Spleen (tissue), 11 donors: ENCODE measurements at regions not wholly inside any gene's neighbourhood (a gene's known extent, or its start where the extent isn't known, plus 50 kb on each side); places are given as distances from the start of the nearest gene placed in this dataset.

Source experiments
- DNase-seq: peaks from one replicate; pipeline ENCODE4 v3.0.0-alpha.2; 2020
- H3K27ac ChIP-seq, 8 donors: fragments of 200-600 bp; sonication (generic) in 7 of 8; 1 replicate in 4 of 8; 2 replicates in 4 of 8; pipeline versions ENCODE4 v1.5.0 to v1.8.0; 2016 to 2021; ENCODE audit warnings: inconsistent platforms in 4 of 8, mild to moderate bottlenecking in 4 of 8, moderate library complexity in 1 of 8
- H3K27me3 ChIP-seq, 7 donors: fragments of 200-600 bp; sonication (generic) in 6 of 7; replicated peaks in 1 of 7; 1 replicate in 4 of 7; 2 replicates in 3 of 7; pipeline versions ENCODE4 v1.5.0 to v1.8.0; 2016 to 2021; ENCODE audit warnings: inconsistent platforms in 3 of 7, mild to moderate bottlenecking in 1 of 7
- H3K36me3 ChIP-seq, 6 donors: fragments of 200-600 bp; sonication (generic) in 5 of 6; 1 replicate in 4 of 6; 2 replicates in 2 of 6; pipeline versions ENCODE4 v1.5.0 to v1.8.0; 2016 to 2021; ENCODE audit warnings: inconsistent platforms in 2 of 6
- H3K4me1 ChIP-seq, 6 donors: fragments of 200-600 bp; sonication (generic) in 5 of 6; 1 replicate in 3 of 6; 2 replicates in 3 of 6; pipeline versions ENCODE4 v1.5.0 to v1.8.0; 2016 to 2021; ENCODE audit warnings: inconsistent platforms in 3 of 6
- H3K4me3 ChIP-seq, 8 donors: fragments of 200-600 bp; sonication (generic) in 7 of 8; 1 replicate in 4 of 8; 2 replicates in 4 of 8; pipeline versions ENCODE4 v1.5.0 to v1.8.0; 2016 to 2021; ENCODE audit warnings: inconsistent platforms in 4 of 8, mild to moderate bottlenecking in 4 of 8, moderate library complexity in 2 of 8
- H3K9me3 ChIP-seq, 8 donors: fragments of 200-600 bp; sonication (generic) in 7 of 8; 1 replicate in 4 of 8; 2 replicates in 4 of 8; pipeline versions ENCODE4 v1.5.0 to v1.8.0; 2016 to 2021; ENCODE audit warnings: inconsistent platforms in 4 of 8
- CTCF ChIP-seq, 11 experiments: fragments of 200-600 bp in 7 of 11; fragments of 450-650 bp in 4 of 11; sonication (generic) in 4 of 11; IDR thresholded peaks in 8 of 11; conservative IDR thresholded peaks in 3 of 11; 1 replicate in 7 of 11; 2 replicates in 4 of 11; pipeline versions ENCODE4 v1.4.0 to v1.8.0; 2016 to 2021; ENCODE audit warnings: antibody characterized with exemption in 11 of 11, inconsistent platforms in 4 of 11, mild to moderate bottlenecking in 1 of 11
- POLR2A ChIP-seq, 3 donors: fragments of 450-650 bp; IDR thresholded peaks; one replicate each; pipeline ENCODE4 v1.5.1; 2017; ENCODE audit warnings: antibody characterized with exemption in 3 of 3, mild to moderate bottlenecking in 1 of 3
- WGBS, 5 donors: extraction: QIAGEN DNeasy Blood & Tissue Kit in 3 of 5; methylation state at CpG; one replicate each; pipeline versions ENCODE4 v1.1.5 to v1.1.7; 2013 to 2018; 5-methylcytosine and 5-hydroxymethylcytosine counted together
- intact Hi-C: fragments of 100-400 bp; cut with DNase I; formaldehyde crosslinking; loops from one replicate; pipeline ENCODE4 v1.15.0; 2023; ENCODE audit warnings: low total_unique reads
- donor health status: healthy with polysubstance abuse.
- donor health status: DM: no; HTN: no; CAD: no; lungs with moderate emphysema.
- donor health status: DM: no; HTN: no; CAD: no.
- donor health status: Bipolar disorder and iron deficiency.
- donor health status: healthy.
- donor health status: DM: no; HTN: no; CAD: no.
- donor health status: DM: yes; HTN: yes; CAD: no.

- H3K4me3 ChIP-seq = no peak overlapping the region
- intact Hi-C loops = no loop called here
- no peak overlapping the region for H3K27ac ChIP-seq
- WGBS, 5 donors = 42 to 100% (median 83%) methylated on average over 1 to 4 of the region's 4 CpGs
- H3K9me3 ChIP-seq = peaks cover 0 to 17% (median 0%) of the 10 kb centered on the region in 8 donors
- TF ChIP-seq POLR2A (IDR thresholded peaks at IDR 0.05) (no peak), CTCF (IDR thresholded peaks at IDR 0.05 in 8 of 11, conservative IDR thresholded peaks at IDR 0.05 in 3 of 11) (no peak)
- peaks cover 0 to 8% (median 0%) of the 10 kb centered on the region in 7 donors for H3K27me3 ChIP-seq
- H3K4me1 ChIP-seq = no peaks in the 10 kb centered on the region
- DNase-seq = peak; percentile 24
- no peaks in the 10 kb centered on the region for H3K36me3 ChIP-seq
Observed at GRCh38 chrX:74980802-74981201, 55.5 kb upstream of the NEXMIF start.
